Trophoblast cell (in vitro differentiated cells and primary cell): ENCODE measurements at regions not wholly inside any gene's neighbourhood (a gene's known extent, or its start where the extent isn't known, plus 50 kb on each side); places are given as distances from the start of the nearest gene placed in this dataset.

Experiments used
- DNase-seq, 2 donors: peaks; one replicate each; pipeline ENCODE4 v3.0.0-alpha.2; 2016
- H2AFZ ChIP-seq: 2 replicates; pipeline ENCODE4 v1.6.1; 2013; ENCODE audit warnings: low read length, moderate library complexity, mild to moderate bottlenecking; ENCODE audit not compliant: insufficient read depth, poor library complexity
- H2AK5ac ChIP-seq: 2 replicates; pipeline ENCODE4 v1.6.1; 2013; ENCODE audit warnings: mild to moderate bottlenecking, low read length
- H2BK120ac ChIP-seq: 2 replicates; pipeline ENCODE4 v1.6.1; 2013; ENCODE audit warnings: low read length, mild to moderate bottlenecking, moderate library complexity; ENCODE audit not compliant: insufficient read depth, poor library complexity
- H2BK12ac ChIP-seq: 2 replicates; pipeline ENCODE4 v1.6.1; 2013; ENCODE audit warnings: mild to moderate bottlenecking, low read length, moderate library complexity
- H2BK5ac ChIP-seq: 2 replicates; pipeline ENCODE4 v1.6.1; 2013; ENCODE audit warnings: low read length, low read depth, moderate library complexity, mild to moderate bottlenecking; ENCODE audit not compliant: poor library complexity
- H3K14ac ChIP-seq: 2 replicates; pipeline ENCODE4 v1.6.1; 2013; ENCODE audit warnings: mild to moderate bottlenecking, low read length
- H3K18ac ChIP-seq: 2 replicates; pipeline ENCODE4 v1.6.1; 2013; ENCODE audit warnings: mild to moderate bottlenecking, low read length
- H3K23ac ChIP-seq: 2 replicates; pipeline ENCODE4 v1.6.1; 2013; ENCODE audit warnings: low read length
- H3K27ac ChIP-seq: 2 replicates; pipeline ENCODE4 v1.5.1; 2013; ENCODE audit warnings: low read depth, mild to moderate bottlenecking, inconsistent platforms, low read length, moderate library complexity
- H3K27me3 ChIP-seq: 2 replicates; pipeline ENCODE4 v1.6.1; 2013; ENCODE audit warnings: inconsistent platforms, mild to moderate bottlenecking, low read length, moderate library complexity; ENCODE audit not compliant: insufficient read depth
- H3K36me3 ChIP-seq, 2 experiments: 1 replicate in 1 of 2; 2 replicates in 1 of 2; pipeline ENCODE4 v1.6.1; 2013; ENCODE audit warnings: low read length in 2 of 2, mild to moderate bottlenecking in 2 of 2, moderate library complexity in 1 of 2; ENCODE audit not compliant: insufficient read depth in 2 of 2, control insufficient read depth in 1 of 2
- H3K4ac ChIP-seq: 2 replicates; pipeline ENCODE4 v1.6.1; 2013; ENCODE audit warnings: low read depth, mild to moderate bottlenecking, low read length, moderate library complexity
- H3K4me1 ChIP-seq, 2 experiments: 1 replicate in 1 of 2; 2 replicates in 1 of 2; pipeline ENCODE4 v1.6.1; 2013; ENCODE audit warnings: low read length in 2 of 2, mild to moderate bottlenecking in 2 of 2, moderate library complexity in 1 of 2; ENCODE audit not compliant: insufficient read depth in 2 of 2, control insufficient read depth in 1 of 2
- H3K4me2 ChIP-seq: 2 replicates; pipeline ENCODE4 v1.6.1; 2013; ENCODE audit warnings: inconsistent platforms, mild to moderate bottlenecking, low read length, moderate library complexity
- H3K4me3 ChIP-seq: 2 replicates; pipeline ENCODE4 v1.5.1; 2013; ENCODE audit warnings: mild to moderate bottlenecking, low read depth, low read length, inconsistent platforms
- H3K79me1 ChIP-seq: one replicate; pipeline ENCODE4 v1.6.1; 2013; ENCODE audit warnings: low read length
- H3K79me2 ChIP-seq: 2 replicates; pipeline ENCODE4 v1.6.1; 2013; ENCODE audit warnings: low read length, mild to moderate bottlenecking; ENCODE audit not compliant: control insufficient read depth, insufficient read depth, poor library complexity
- H3K9ac ChIP-seq: 2 replicates; pipeline ENCODE4 v1.6.1; 2013; ENCODE audit warnings: mild to moderate bottlenecking, low read length
- H3K9me3 ChIP-seq: 2 replicates; pipeline ENCODE4 v1.6.1; 2013; ENCODE audit warnings: low read depth, mild to moderate bottlenecking, control low read depth, inconsistent platforms, low read length; ENCODE audit not compliant: insufficient read depth
- H4K12ac ChIP-seq: 2 replicates; pipeline ENCODE4 v1.6.1; 2013; ENCODE audit warnings: low read depth, mild to moderate bottlenecking, low read length, moderate library complexity
- H4K8ac ChIP-seq: 2 replicates; pipeline ENCODE4 v1.6.1; 2013; ENCODE audit warnings: low read depth, mild to moderate bottlenecking, low read length, moderate library complexity
- H4K91ac ChIP-seq: one replicate; pipeline ENCODE4 v1.6.1; 2013; ENCODE audit warnings: low read depth, mild to moderate bottlenecking, low read length, moderate library complexity
- WGBS: extraction: QIAGEN DNeasy Blood & Tissue Kit; methylation state at CpG from one replicate; pipeline ENCODE4 v1.1.7; 2013; ENCODE audit warnings: missing lambda C conversion rate; ENCODE audit not compliant: insufficient read length, insufficient coverage; ENCODE audit errors: extremely low coverage; 5-methylcytosine and 5-hydroxymethylcytosine counted together

DNA sequence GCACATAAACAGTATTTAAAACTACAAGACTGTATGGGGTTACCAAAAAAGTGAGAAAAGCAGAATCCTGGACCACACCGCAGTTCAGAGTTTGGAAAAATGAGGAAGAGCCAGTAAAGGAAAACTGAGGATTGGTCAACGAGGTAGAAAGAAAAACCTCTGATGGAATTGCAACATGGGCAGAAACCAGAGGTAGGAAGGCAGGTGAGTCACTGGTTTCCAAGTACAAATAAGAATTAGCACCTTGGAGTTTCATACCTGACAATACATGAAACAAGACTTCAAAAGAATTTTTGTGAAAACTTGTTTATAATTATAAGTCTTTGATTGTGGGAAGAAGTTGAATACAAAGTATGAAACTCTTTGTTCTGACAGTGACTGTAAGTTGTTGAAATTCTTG, 533.7 kb upstream of the DAB1 start:
- H3K4me2 ChIP-seq = no peak overlapping the region
- no peaks in the 10 kb centered on the region for H3K79me2 ChIP-seq
- no peak overlapping the region for H3K14ac ChIP-seq
- no peak overlapping the region for H3K9ac ChIP-seq
- no peak overlapping the region for H4K8ac ChIP-seq
- no peak for DNase-seq
- no peak overlapping the region for H2BK5ac ChIP-seq
- H3K18ac ChIP-seq = no peak overlapping the region
- no peak overlapping the region for H4K12ac ChIP-seq
- no peaks in the 10 kb centered on the region for H3K27me3 ChIP-seq
- H2AK5ac ChIP-seq = no peak overlapping the region
- no peak overlapping the region for H3K27ac ChIP-seq
- no peak overlapping the region for H4K91ac ChIP-seq
- H3K23ac ChIP-seq = no peak overlapping the region
- no peak overlapping the region for H3K4me3 ChIP-seq
- H3K4me1 ChIP-seq = no peaks in the 10 kb centered on the region
- H3K79me1 ChIP-seq = no peaks in the 10 kb centered on the region
- H3K4ac ChIP-seq = no peak overlapping the region
- H2AFZ ChIP-seq = no peak overlapping the region
- no CpG with 5 or more reads among the region's 2 CpGs for WGBS
- H3K9me3 ChIP-seq = peaks cover 2% of the 10 kb centered on the region
- no peak overlapping the region for H2BK120ac ChIP-seq
- H2BK12ac ChIP-seq = no peak overlapping the region
- no peaks in the 10 kb centered on the region for H3K36me3 ChIP-seq

DNA sequence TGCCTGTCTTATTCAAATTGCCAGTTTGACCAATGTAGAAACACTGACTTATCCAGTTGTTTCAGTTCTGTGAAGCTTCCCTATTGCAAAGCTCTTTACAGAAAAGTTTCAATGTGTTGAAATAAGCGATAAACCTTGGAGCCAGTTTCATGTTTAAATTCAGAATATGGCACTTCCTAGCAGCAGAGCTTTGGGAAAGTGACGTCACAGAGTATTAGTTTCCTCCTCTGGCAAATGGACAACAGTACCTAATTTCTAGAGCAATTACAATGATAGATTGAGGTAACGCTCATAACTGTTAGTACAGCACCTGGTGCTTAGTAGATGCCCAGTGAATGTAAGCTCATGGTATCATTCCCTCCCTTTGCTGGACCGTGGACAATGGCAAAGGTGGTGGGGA, 527.5 kb upstream of the DAB1 start:
- no peak overlapping the region for H3K14ac ChIP-seq
- no peak overlapping the region for H3K4me2 ChIP-seq
- no peak for DNase-seq
- no peak overlapping the region for H2AK5ac ChIP-seq
- H3K4ac ChIP-seq = no peak overlapping the region
- no peaks in the 10 kb centered on the region for H3K79me2 ChIP-seq
- no peak overlapping the region for H4K12ac ChIP-seq
- no peak overlapping the region for H4K8ac ChIP-seq
- no peak overlapping the region for H2BK5ac ChIP-seq
- H2AFZ ChIP-seq = no peak overlapping the region
- H4K91ac ChIP-seq = no peak overlapping the region
- no peak overlapping the region for H3K4me3 ChIP-seq
- no peak overlapping the region for H3K27ac ChIP-seq
- WGBS = no CpG with 5 or more reads among the region's 4 CpGs
- H2BK12ac ChIP-seq = no peak overlapping the region
- no peak overlapping the region for H2BK120ac ChIP-seq
- H3K9ac ChIP-seq = no peak overlapping the region
- peaks cover 2% of the 10 kb centered on the region for H3K9me3 ChIP-seq
- no peak overlapping the region for H3K23ac ChIP-seq
- H3K36me3 ChIP-seq = no peaks in the 10 kb centered on the region
- H3K18ac ChIP-seq = no peak overlapping the region
- H3K27me3 ChIP-seq = no peaks in the 10 kb centered on the region
- H3K79me1 ChIP-seq = no peaks in the 10 kb centered on the region
- H3K4me1 ChIP-seq = no peaks in the 10 kb centered on the region

DNA sequence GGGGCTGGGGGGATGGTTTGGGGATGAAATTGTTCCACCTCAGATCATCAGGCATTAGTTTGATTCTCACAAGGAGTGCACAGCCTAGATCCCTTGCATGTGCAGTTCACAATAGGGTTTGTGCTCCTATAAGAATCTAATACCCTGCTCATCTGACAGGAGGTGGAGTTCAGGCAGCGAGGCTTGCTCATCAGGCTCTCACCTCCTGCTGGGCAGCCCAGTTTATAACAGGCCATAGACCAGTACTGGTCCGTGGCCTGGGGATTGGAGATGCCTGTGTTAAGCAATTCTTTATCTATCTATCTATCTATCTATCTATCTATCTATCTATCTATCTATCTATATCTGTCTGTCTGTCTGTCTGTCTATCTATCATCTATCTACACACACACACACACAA, 525.3 kb upstream of the DAB1 start:
- peaks cover 2% of the 10 kb centered on the region for H3K9me3 ChIP-seq
- H4K8ac ChIP-seq = no peak overlapping the region
- no peaks in the 10 kb centered on the region for H3K27me3 ChIP-seq
- no peak overlapping the region for H2BK12ac ChIP-seq
- WGBS = no CpG with 5 or more reads among the region's 2 CpGs
- no peaks in the 10 kb centered on the region for H3K79me2 ChIP-seq
- H4K12ac ChIP-seq = no peak overlapping the region
- H4K91ac ChIP-seq = no peak overlapping the region
- no peak overlapping the region for H3K4me2 ChIP-seq
- H3K4me1 ChIP-seq = no peaks in the 10 kb centered on the region
- H2AK5ac ChIP-seq = no peak overlapping the region
- H3K9ac ChIP-seq = no peak overlapping the region
- no peak overlapping the region for H3K27ac ChIP-seq
- H3K23ac ChIP-seq = no peak overlapping the region
- no peak overlapping the region for H3K18ac ChIP-seq
- H3K36me3 ChIP-seq = no peaks in the 10 kb centered on the region
- no peak overlapping the region for H2BK5ac ChIP-seq
- no peak overlapping the region for H3K4me3 ChIP-seq
- no peak overlapping the region for H2AFZ ChIP-seq
- H3K4ac ChIP-seq = no peak overlapping the region
- peak in 1 of 2 donors; percentile 7 for DNase-seq
- H3K14ac ChIP-seq = no peak overlapping the region
- no peak overlapping the region for H2BK120ac ChIP-seq
- no peaks in the 10 kb centered on the region for H3K79me1 ChIP-seq

DNA sequence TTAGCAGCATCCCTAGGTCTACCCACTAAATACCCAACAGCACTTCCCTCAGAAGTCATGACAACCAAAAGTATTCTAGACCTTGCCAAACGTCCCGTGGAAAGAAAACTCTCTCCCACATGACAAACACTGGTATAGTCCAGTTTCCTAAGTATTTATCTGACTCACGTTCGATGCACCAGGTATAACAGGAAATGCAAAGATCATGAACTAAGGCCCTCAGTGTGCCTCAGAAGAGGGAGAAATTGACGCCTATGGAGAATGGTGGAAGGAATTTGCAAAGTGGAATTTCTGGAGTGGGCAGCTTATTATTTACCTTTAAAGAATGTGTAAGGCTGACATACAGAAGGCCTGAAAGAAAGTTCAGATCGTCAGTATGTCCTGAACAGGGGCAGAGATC, 523.6 kb upstream of the DAB1 start:
- Histone ChIP-seq H2AK5ac (no peak overlapping the region), H3K9ac (no peak overlapping the region)
- no CpG with 5 or more reads among the region's 6 CpGs for WGBS

More for the DNA sequence above, 523.6 kb upstream of the DAB1 start:
- Histone ChIP-seq H3K4me3 (no peak overlapping the region), H4K8ac (no peak overlapping the region), H2BK12ac (no peak overlapping the region), H4K91ac (no peak overlapping the region), H3K4me1 (no peaks in the 10 kb centered on the region), H3K23ac (no peak overlapping the region), H3K27ac (no peak overlapping the region), H3K79me2 (no peaks in the 10 kb centered on the region), H3K27me3 (no peaks in the 10 kb centered on the region), H3K4me2 (no peak overlapping the region), H2BK120ac (no peak overlapping the region), H3K14ac (no peak overlapping the region), H3K79me1 (no peaks in the 10 kb centered on the region), H3K9me3 (no peaks in the 10 kb centered on the region), H4K12ac (no peak overlapping the region), H3K4ac (no peak overlapping the region), H2AFZ (no peak overlapping the region), H2BK5ac (no peak overlapping the region), H3K36me3 (no peaks in the 10 kb centered on the region), H3K18ac (no peak overlapping the region)
- DNase-seq = peak in 1 of 2 donors; percentile 37
